ENCODE measurements at regions not wholly inside any gene's neighbourhood (a gene's known extent, or its start where the extent isn't known, plus 50 kb on each side); places are given as distances from the start of the nearest gene placed in this dataset.

- TF ChIP-seq CTCF (IDR thresholded peaks at IDR 0.05) (no peak), POLR2A (IDR thresholded peaks at IDR 0.05) (no peak)
Observed at GRCh38 chr5:5046680-5047502, 93.2 kb upstream of the ADAMTS16 start.

Measured in prostate gland (tissue), 2 donors.